HG03175 (cell line): ENCODE measurements at regions not wholly inside any gene's neighbourhood (a gene's known extent, or its start where the extent isn't known, plus 50 kb on each side); places are given as distances from the start of the nearest gene placed in this dataset.

Source experiments
- ATAC-seq: cut with Tn5 transposase; IDR thresholded peaks from one replicate; pipeline ENCODE4 v1.9.1; 2021; ENCODE audit warnings: mild to moderate bottlenecking, moderate library complexity; ENCODE audit not compliant: unreplicated experiment

GRCh38 chr7:115106316-115106715, 184.4 kb downstream of the MDFIC start:
- ATAC-seq: no peak

GRCh38 chr7:115102738-115103137, 180.8 kb downstream of the MDFIC start:
- ATAC-seq: no peak

- no peak for ATAC-seq
Measured at GRCh38 chr7:115101199-115101598, 179.3 kb downstream of the MDFIC start.

- ATAC-seq: no peak
Measured at GRCh38 chr7:115099906-115100305, 178.0 kb downstream of the MDFIC start.

GRCh38 chr7:115097175-115097671, 175.3 kb downstream of the MDFIC start:
- no peak for ATAC-seq

- no peak for ATAC-seq
Measured at GRCh38 chr7:115096262-115096661, 174.4 kb downstream of the MDFIC start.

- ATAC-seq: no peak
Measured at GRCh38 chr7:115094163-115094562, 172.3 kb downstream of the MDFIC start.

GRCh38 chr7:115088893-115089292, 167.0 kb downstream of the MDFIC start:
- ATAC-seq: no peak

- no peak for ATAC-seq
Measured at GRCh38 chr7:115087437-115087836, 165.5 kb downstream of the MDFIC start.

GRCh38 chr7:115086146-115086841, 164.4 kb downstream of the MDFIC start:
- no peak for ATAC-seq

GRCh38 chr7:115085421-115085820, 163.5 kb downstream of the MDFIC start:
- no peak for ATAC-seq

GRCh38 chr7:115083935-115084334, 162.0 kb downstream of the MDFIC start:
- ATAC-seq: no peak

GRCh38 chr7:115081772-115082171, 159.9 kb downstream of the MDFIC start:
- ATAC-seq: no peak

- ATAC-seq: no peak
Measured at GRCh38 chr7:115078851-115079250, 157.0 kb downstream of the MDFIC start.

GRCh38 chr7:115078386-115078785, 156.5 kb downstream of the MDFIC start:
- no peak for ATAC-seq

GRCh38 chr7:115070311-115070710, 148.4 kb downstream of the MDFIC start:
- ATAC-seq: no peak
